Esophagus muscularis mucosa (tissue), 4 donors: ENCODE measurements at regions not wholly inside any gene's neighbourhood (a gene's known extent, or its start where the extent isn't known, plus 50 kb on each side); places are given as distances from the start of the nearest gene placed in this dataset.

Experiments used
- DNase-seq: peaks from one replicate; pipeline ENCODE4 v3.0.0-alpha.2; 2017; ENCODE audit errors: extremely low spot score
- H3K27ac ChIP-seq, 4 donors: fragments of 200-600 bp; sonication (generic); replicated peaks in 1 of 4; 1 replicate in 3 of 4; 2 replicates in 1 of 4; pipeline ENCODE4 v1.5.1; 2016 to 2019; ENCODE audit warnings: mild to moderate bottlenecking in 1 of 4
- H3K27me3 ChIP-seq, 4 donors: fragments of 200-600 bp; sonication (generic); one replicate each; pipeline versions ENCODE4 v1.5.1 to v1.6.0; 2016 to 2019
- H3K36me3 ChIP-seq, 4 donors: fragments of 200-600 bp; sonication (generic); one replicate each; pipeline ENCODE4 v1.5.1; 2016 to 2019
- H3K4me1 ChIP-seq, 4 donors: fragments of 200-600 bp; sonication (generic); one replicate each; pipeline ENCODE4 v1.5.1; 2016 to 2019
- H3K4me3 ChIP-seq, 4 donors: fragments of 200-600 bp; sonication (generic); 1 replicate in 2 of 4; 2 replicates in 2 of 4; pipeline ENCODE4 v1.5.1; 2016 to 2019; ENCODE audit warnings: mild to moderate bottlenecking in 4 of 4, moderate library complexity in 1 of 4
- H3K9me3 ChIP-seq, 4 donors: fragments of 200-600 bp; sonication (generic); 1 replicate in 3 of 4; 2 replicates in 1 of 4; pipeline ENCODE4 v1.5.1; 2016 to 2019
- EP300 ChIP-seq: sonication (generic); formaldehyde crosslinking; IDR thresholded peaks from one replicate; pipeline ENCODE4 v1.6.1; 2017; ENCODE audit warnings: antibody characterized with exemption
- POLR2A ChIP-seq: fragments of 450-650 bp; IDR thresholded peaks from one replicate; pipeline ENCODE4 v1.6.1; 2017; ENCODE audit warnings: antibody characterized with exemption, moderate library complexity, mild to moderate bottlenecking, low read depth
- POLR2AphosphoS5 ChIP-seq, 2 donors: sonication (generic); formaldehyde crosslinking; IDR thresholded peaks; one replicate each; pipeline ENCODE4 v1.6.1; 2017; ENCODE audit warnings: antibody characterized with exemption in 2 of 2
- WGBS: methylation state at CpG from one replicate; pipeline ENCODE4 v1.1.5; 2018; 5-methylcytosine and 5-hydroxymethylcytosine counted together
- intact Hi-C: fragments of 100-400 bp; cut with DNase I; formaldehyde crosslinking; loops from one replicate; pipeline ENCODE4 v1.15.1; 2023
- TF ChIP-seq, protein P1 (sequence below), 3 experiments: fragments of 200-600 bp in 2 of 3; fragments of 450-650 bp in 1 of 3; sonication (generic) in 2 of 3; IDR thresholded peaks; one replicate each; pipeline ENCODE4 v1.5.1; 2017 to 2019; ENCODE audit warnings: antibody characterized with exemption in 3 of 3, mild to moderate bottlenecking in 2 of 3, moderate library complexity in 1 of 3

DNA sequence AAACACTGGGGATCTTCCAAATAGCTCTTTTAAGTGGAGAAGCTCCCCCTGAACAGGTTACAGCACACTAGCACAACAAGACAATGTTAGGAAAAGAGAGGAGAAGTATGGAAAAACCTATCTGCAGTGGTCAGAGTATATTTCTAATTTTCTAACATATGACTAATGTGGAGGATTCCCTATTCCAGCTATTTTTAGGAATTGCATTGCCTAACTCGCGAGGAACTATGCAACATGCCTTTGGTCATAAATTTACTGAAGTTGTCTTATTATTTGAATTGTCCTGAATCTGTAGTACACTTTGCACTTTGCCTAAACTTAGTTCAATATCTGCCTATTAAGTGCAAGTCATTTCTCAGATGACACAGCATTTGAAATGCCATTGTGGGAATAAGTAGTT is 381.4 kb downstream of the CCDC85A start:
- Histone ChIP-seq H3K36me3 (no peaks in the 10 kb centered on the region), H3K9me3 (no peaks in the 10 kb centered on the region), H3K4me3 (no peak overlapping the region), H3K27me3 (no peaks in the 10 kb centered on the region), H3K4me1 (no peaks in the 10 kb centered on the region), H3K27ac (no peak overlapping the region)
- no peak for DNase-seq
- intact Hi-C loops = no loop called here
- 74% methylated on average over 2 of the region's 2 CpGs for WGBS
- TF ChIP-seq POLR2AphosphoS5 (IDR thresholded peaks at IDR 0.05) (no peak), POLR2A (no peak), EP300 (no peak)
- TF ChIP-seq, protein P1, sequence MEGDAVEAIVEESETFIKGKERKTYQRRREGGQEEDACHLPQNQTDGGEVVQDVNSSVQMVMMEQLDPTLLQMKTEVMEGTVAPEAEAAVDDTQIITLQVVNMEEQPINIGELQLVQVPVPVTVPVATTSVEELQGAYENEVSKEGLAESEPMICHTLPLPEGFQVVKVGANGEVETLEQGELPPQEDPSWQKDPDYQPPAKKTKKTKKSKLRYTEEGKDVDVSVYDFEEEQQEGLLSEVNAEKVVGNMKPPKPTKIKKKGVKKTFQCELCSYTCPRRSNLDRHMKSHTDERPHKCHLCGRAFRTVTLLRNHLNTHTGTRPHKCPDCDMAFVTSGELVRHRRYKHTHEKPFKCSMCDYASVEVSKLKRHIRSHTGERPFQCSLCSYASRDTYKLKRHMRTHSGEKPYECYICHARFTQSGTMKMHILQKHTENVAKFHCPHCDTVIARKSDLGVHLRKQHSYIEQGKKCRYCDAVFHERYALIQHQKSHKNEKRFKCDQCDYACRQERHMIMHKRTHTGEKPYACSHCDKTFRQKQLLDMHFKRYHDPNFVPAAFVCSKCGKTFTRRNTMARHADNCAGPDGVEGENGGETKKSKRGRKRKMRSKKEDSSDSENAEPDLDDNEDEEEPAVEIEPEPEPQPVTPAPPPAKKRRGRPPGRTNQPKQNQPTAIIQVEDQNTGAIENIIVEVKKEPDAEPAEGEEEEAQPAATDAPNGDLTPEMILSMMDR (IDR thresholded peaks at IDR 0.05) = no peak

DNA sequence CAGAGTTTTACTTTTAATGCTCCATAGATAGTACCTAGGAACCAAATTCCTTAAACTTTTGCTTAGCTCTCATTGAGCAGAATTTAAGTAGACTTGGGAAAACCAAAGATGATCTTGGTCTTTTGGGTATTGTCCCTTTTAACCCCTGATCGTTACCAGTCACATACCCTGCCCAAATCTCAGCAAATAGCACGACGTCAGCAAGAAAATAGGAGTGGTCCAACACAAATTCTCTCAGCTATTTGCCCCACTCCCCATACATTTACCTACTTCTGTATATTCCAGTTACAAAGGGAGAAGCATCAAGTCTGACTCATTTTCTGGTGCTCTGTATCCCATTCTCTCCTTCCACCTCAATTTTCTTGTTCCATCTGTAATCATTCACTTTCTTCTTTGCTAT is 387.3 kb downstream of the CCDC85A start:
- Histone ChIP-seq H3K36me3 (no peaks in the 10 kb centered on the region), H3K4me3 (no peak overlapping the region), H3K27ac (no peak overlapping the region), H3K9me3 (peaks cover 0 to 5% (median 3%) of the 10 kb centered on the region in 4 donors), H3K27me3 (no peaks in the 10 kb centered on the region), H3K4me1 (no peaks in the 10 kb centered on the region)
- 78% methylated on average over 3 of the region's 3 CpGs for WGBS
- intact Hi-C loops = no loop called here
- no peak for DNase-seq
- TF ChIP-seq EP300 = no peak
- TF ChIP-seq, protein P1 (IDR thresholded peaks at IDR 0.05) = no peak

DNA sequence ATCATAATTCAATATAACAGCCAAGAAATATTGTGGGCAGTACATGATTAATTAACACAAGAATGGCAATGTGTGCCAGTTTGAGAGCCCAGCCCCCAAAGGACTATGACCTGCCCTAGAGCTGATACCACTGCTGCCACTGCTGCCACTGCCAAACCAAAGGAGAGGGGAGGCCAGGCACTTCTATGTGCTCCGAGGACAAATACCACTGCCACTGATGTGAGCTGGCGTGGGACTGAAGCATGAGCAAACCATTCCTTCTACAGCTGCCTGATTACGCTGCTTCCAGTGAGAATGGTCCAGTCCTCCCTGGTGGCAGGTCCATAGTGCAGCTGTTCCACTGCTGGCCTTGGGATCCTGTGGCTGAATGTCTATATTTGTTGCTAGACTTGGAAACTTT is 392.2 kb downstream of the CCDC85A start:
- Histone ChIP-seq H3K27me3 (no peaks in the 10 kb centered on the region), H3K36me3 (no peaks in the 10 kb centered on the region), H3K4me3 (no peak overlapping the region), H3K4me1 (no peaks in the 10 kb centered on the region), H3K9me3 (peaks cover 0 to 12% (median 9%) of the 10 kb centered on the region in 4 donors), H3K27ac (no peak overlapping the region)
- DNase-seq = no peak
- intact Hi-C loops = no loop called here
- TF ChIP-seq POLR2AphosphoS5 (IDR thresholded peaks at IDR 0.05) = no peak
- no peak for TF ChIP-seq POLR2A
- TF ChIP-seq EP300 = no peak
- TF ChIP-seq, protein P1 (IDR thresholded peaks at IDR 0.05) = no peak
- WGBS = 56% methylated on average over 3 of the region's 3 CpGs

DNA sequence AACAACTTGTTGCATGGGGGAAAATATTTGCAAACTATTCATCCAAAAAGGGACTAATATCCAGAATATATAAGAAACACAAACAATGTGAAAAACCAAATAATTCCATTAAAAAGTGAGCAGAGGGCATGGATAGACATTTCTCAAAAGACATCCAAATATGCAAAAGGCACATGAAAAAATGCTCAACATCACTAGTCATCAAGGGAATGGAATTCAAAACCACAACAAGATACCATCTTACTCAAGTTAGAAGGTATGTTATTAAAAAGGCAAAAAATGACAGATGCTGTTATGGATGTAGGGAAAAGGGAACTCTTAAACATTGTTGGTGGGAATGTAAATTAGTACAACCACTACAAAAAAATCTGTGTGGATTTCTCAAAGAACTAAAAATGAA is 396.5 kb downstream of the CCDC85A start:
- DNase-seq = no peak
- intact Hi-C loops = no loop called here
- Histone ChIP-seq H3K27ac (no peak overlapping the region), H3K36me3 (no peaks in the 10 kb centered on the region), H3K4me1 (no peaks in the 10 kb centered on the region), H3K4me3 (no peak overlapping the region), H3K27me3 (no peaks in the 10 kb centered on the region), H3K9me3 (peaks cover 0 to 12% (median 9%) of the 10 kb centered on the region in 4 donors)
- TF ChIP-seq POLR2AphosphoS5 (IDR thresholded peaks at IDR 0.05) (no peak), EP300 (no peak)

DNA sequence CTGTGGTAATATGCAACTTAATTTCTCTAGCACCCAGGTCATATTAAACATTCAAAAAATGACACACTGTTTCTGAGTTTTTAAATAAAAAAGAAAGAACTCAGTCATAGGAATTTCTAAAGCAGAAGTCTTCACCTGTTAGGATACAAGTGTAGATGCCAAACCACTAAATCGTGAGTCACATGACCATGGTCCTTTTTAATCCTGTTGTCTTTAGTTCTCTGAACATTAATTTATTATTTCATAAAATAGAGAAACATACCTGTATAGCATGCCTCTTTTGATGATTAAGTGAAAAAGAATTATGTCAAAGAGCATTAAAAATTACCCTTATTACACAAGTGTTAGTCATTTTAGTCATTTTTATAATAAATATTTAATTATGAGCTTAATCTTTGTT is 398.8 kb downstream of the CCDC85A start:
- peaks cover 0 to 5% (median 0%) of the 10 kb centered on the region in 4 donors for H3K9me3 ChIP-seq
- no peak overlapping the region for H3K4me3 ChIP-seq
- no peaks in the 10 kb centered on the region for H3K27me3 ChIP-seq
- intact Hi-C loops = no loop called here
- H3K36me3 ChIP-seq = no peaks in the 10 kb centered on the region
- TF ChIP-seq POLR2AphosphoS5 (IDR thresholded peaks at IDR 0.05) = no peak
- TF ChIP-seq, protein P1 (IDR thresholded peaks at IDR 0.05) = no peak
- no peak for TF ChIP-seq EP300
- no peak for TF ChIP-seq POLR2A
- no peak overlapping the region for H3K27ac ChIP-seq
- 79% methylated on average over 1 of the region's 1 CpG for WGBS
- no peaks in the 10 kb centered on the region for H3K4me1 ChIP-seq
- no peak for DNase-seq
